Esophagus squamous epithelium (tissue), 4 donors: ENCODE measurements at regions not wholly inside any gene's neighbourhood (a gene's known extent, or its start where the extent isn't known, plus 50 kb on each side); places are given as distances from the start of the nearest gene placed in this dataset.

Experiments used
- POLR2A ChIP-seq, 4 donors: fragments of 450-650 bp; IDR thresholded peaks; one replicate each; pipeline ENCODE4 v1.6.1; 2017; ENCODE audit warnings: antibody characterized with exemption in 4 of 4, mild to moderate bottlenecking in 4 of 4, moderate library complexity in 3 of 4
- TF ChIP-seq, protein P1 (sequence below), 6 experiments: fragments of 450-650 bp in 4 of 6; fragments of 200-600 bp in 2 of 6; sonication (generic) in 2 of 6; IDR thresholded peaks; one replicate each; pipeline ENCODE4 v1.5.1; 2016 to 2019; ENCODE audit warnings: antibody characterized with exemption in 6 of 6, mild to moderate bottlenecking in 4 of 6, moderate library complexity in 4 of 6

GRCh38 chr11:4203603-4204360 is 109.2 kb downstream of the RRM1 start:
- TF ChIP-seq, protein P1, sequence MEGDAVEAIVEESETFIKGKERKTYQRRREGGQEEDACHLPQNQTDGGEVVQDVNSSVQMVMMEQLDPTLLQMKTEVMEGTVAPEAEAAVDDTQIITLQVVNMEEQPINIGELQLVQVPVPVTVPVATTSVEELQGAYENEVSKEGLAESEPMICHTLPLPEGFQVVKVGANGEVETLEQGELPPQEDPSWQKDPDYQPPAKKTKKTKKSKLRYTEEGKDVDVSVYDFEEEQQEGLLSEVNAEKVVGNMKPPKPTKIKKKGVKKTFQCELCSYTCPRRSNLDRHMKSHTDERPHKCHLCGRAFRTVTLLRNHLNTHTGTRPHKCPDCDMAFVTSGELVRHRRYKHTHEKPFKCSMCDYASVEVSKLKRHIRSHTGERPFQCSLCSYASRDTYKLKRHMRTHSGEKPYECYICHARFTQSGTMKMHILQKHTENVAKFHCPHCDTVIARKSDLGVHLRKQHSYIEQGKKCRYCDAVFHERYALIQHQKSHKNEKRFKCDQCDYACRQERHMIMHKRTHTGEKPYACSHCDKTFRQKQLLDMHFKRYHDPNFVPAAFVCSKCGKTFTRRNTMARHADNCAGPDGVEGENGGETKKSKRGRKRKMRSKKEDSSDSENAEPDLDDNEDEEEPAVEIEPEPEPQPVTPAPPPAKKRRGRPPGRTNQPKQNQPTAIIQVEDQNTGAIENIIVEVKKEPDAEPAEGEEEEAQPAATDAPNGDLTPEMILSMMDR (IDR thresholded peaks at IDR 0.05): no peak
- no peak for TF ChIP-seq POLR2A (IDR thresholded peaks at IDR 0.05)
